Endothelial cell (in vitro differentiated cells): ENCODE measurements at regions not wholly inside any gene's neighbourhood (a gene's known extent, or its start where the extent isn't known, plus 50 kb on each side); places are given as distances from the start of the nearest gene placed in this dataset.

Source experiments
- DNase-seq: peaks from one replicate; pipeline ENCODE4 v3.0.0; 2021; ENCODE audit warnings: low spot score
- H3K27ac Mint-ChIP-seq: one replicate; pipeline ENCODE4 v1.8.0; 2021; ENCODE audit warnings: mixed read lengths, inconsistent platforms; ENCODE audit not compliant: unreplicated experiment
- H3K27me3 Mint-ChIP-seq: one replicate; pipeline ENCODE4 v1.8.0; 2021; ENCODE audit warnings: mild to moderate bottlenecking, moderate library complexity, mixed read lengths, inconsistent platforms; ENCODE audit not compliant: unreplicated experiment
- H3K36me3 Mint-ChIP-seq: one replicate; pipeline ENCODE4 v1.8.0; 2021; ENCODE audit warnings: mild to moderate bottlenecking, low read depth, mixed read lengths, inconsistent platforms; ENCODE audit not compliant: unreplicated experiment
- H3K4me1 Mint-ChIP-seq: one replicate; pipeline ENCODE4 v1.8.0; 2021; ENCODE audit warnings: mild to moderate bottlenecking, mixed read lengths, inconsistent platforms; ENCODE audit not compliant: unreplicated experiment
- H3K4me3 Mint-ChIP-seq: one replicate; pipeline ENCODE4 v1.8.0; 2021; ENCODE audit warnings: mild to moderate bottlenecking, mixed read lengths, inconsistent platforms; ENCODE audit not compliant: unreplicated experiment
- H3K9me3 Mint-ChIP-seq: one replicate; pipeline ENCODE4 v1.8.0; 2021; ENCODE audit warnings: mixed read lengths, inconsistent platforms; ENCODE audit not compliant: unreplicated experiment
- CTCF ChIP-seq: fragments of 200-600 bp; sonication (generic); IDR thresholded peaks from one replicate; pipeline ENCODE4 v1.5.0; 2021; ENCODE audit warnings: antibody characterized with exemption; ENCODE audit not compliant: unreplicated experiment

GRCh38 chr20:10906834-10907233 is 233.0 kb upstream of the JAG1 start:
- DNase-seq = no peak
- Mint-ChIP-seq H3K4me1 (peaks cover 14% of the 10 kb centered on the region), H3K27ac (no peak overlapping the region), H3K9me3 (no peaks in the 10 kb centered on the region), H3K36me3 (no peaks in the 10 kb centered on the region), H3K4me3 (no peak overlapping the region), H3K27me3 (peaks cover 1% of the 10 kb centered on the region)
- TF ChIP-seq CTCF = no peak

- no peaks in the 10 kb centered on the region for H3K9me3 Mint-ChIP-seq
- no peaks in the 10 kb centered on the region for H3K27me3 Mint-ChIP-seq
- H3K4me1 Mint-ChIP-seq = peaks cover 4% of the 10 kb centered on the region
- H3K4me3 Mint-ChIP-seq = no peak overlapping the region
- H3K36me3 Mint-ChIP-seq = no peaks in the 10 kb centered on the region
- no peak overlapping the region for H3K27ac Mint-ChIP-seq
- TF ChIP-seq CTCF = no peak
- DNase-seq = no peak
Measured at GRCh38 chr20:10909803-10910202, 236.0 kb upstream of the JAG1 start.

- no peaks in the 10 kb centered on the region for H3K36me3 Mint-ChIP-seq
Measured at GRCh38 chr20:10910535-10911178, 236.9 kb upstream of the JAG1 start.

GRCh38 chr20:10911298-10911697 is 237.5 kb upstream of the JAG1 start:
- H3K4me3 Mint-ChIP-seq = no peak overlapping the region
- H3K4me1 Mint-ChIP-seq = peaks cover 4% of the 10 kb centered on the region
- DNase-seq = no peak
- H3K36me3 Mint-ChIP-seq = no peaks in the 10 kb centered on the region
- H3K9me3 Mint-ChIP-seq = no peaks in the 10 kb centered on the region
- no peaks in the 10 kb centered on the region for H3K27me3 Mint-ChIP-seq
- no peak overlapping the region for H3K27ac Mint-ChIP-seq
- TF ChIP-seq CTCF = no peak

More at GRCh38 chr20:10910535-10911178, 236.9 kb upstream of the JAG1 start:
- Mint-ChIP-seq H3K27ac (no peak overlapping the region), H3K9me3 (no peaks in the 10 kb centered on the region), H3K4me1 (peaks cover 4% of the 10 kb centered on the region), H3K4me3 (no peak overlapping the region), H3K27me3 (no peaks in the 10 kb centered on the region)
- DNase-seq = no peak
- no peak for TF ChIP-seq CTCF

- TF ChIP-seq CTCF = no peak
- H3K4me1 Mint-ChIP-seq = no peaks in the 10 kb centered on the region
- no peaks in the 10 kb centered on the region for H3K27me3 Mint-ChIP-seq
- no peaks in the 10 kb centered on the region for H3K9me3 Mint-ChIP-seq
- no peak for DNase-seq
- H3K27ac Mint-ChIP-seq = no peak overlapping the region
- no peak overlapping the region for H3K4me3 Mint-ChIP-seq
- no peaks in the 10 kb centered on the region for H3K36me3 Mint-ChIP-seq
Measured at GRCh38 chr20:10915815-10916214, 242.0 kb upstream of the JAG1 start.
